Right cardiac atrium (tissue), 5 donors: ENCODE measurements at regions not wholly inside any gene's neighbourhood (a gene's known extent, or its start where the extent isn't known, plus 50 kb on each side); places are given as distances from the start of the nearest gene placed in this dataset.
"Not testable (repeated sequence)": the region's sequence is repeated elsewhere in the genome, so short reads cannot be mapped to it uniquely, and the experiment has no call there.

Experiments used
- ATAC-seq, 2 donors: fragments of 200-7000 bp; cut with Tn5 transposase; one replicate each; pipeline versions ENCODE4 v1.8.0 to v1.9.1; 2020; ENCODE audit warnings: moderate library complexity in 2 of 2, mild to moderate bottlenecking in 1 of 2
- DNase-seq, 3 donors: peaks; one replicate each; pipeline ENCODE4 v3.0.0-alpha.2; 2020
- H3K27ac ChIP-seq: one replicate; pipeline ENCODE4 v1.5.1; 2013; ENCODE audit warnings: mild to moderate bottlenecking, low read length, control low read depth, moderate library complexity
- H3K27me3 ChIP-seq: one replicate; pipeline ENCODE4 v1.6.1; 2013; ENCODE audit not compliant: control insufficient read depth, insufficient read depth
- H3K4me1 ChIP-seq: one replicate; pipeline ENCODE4 v1.6.1; 2013; ENCODE audit warnings: low read length; ENCODE audit not compliant: control insufficient read depth, insufficient read depth
- H3K4me3 ChIP-seq: one replicate; pipeline ENCODE4 v1.5.1; 2013; ENCODE audit warnings: low read length, control low read depth
- H3K9me3 ChIP-seq: one replicate; pipeline ENCODE4 v1.6.1; 2013; ENCODE audit warnings: low read length; ENCODE audit not compliant: control insufficient read depth
- WGBS: extraction: QIAGEN DNeasy Blood & Tissue Kit; methylation state at CpG from one replicate; pipeline ENCODE4 v1.1.7; 2013; 5-methylcytosine and 5-hydroxymethylcytosine counted together
- intact Hi-C, 4 donors: fragments of 100-400 bp; cut with DNase I; formaldehyde crosslinking; loops; one replicate each; pipeline versions ENCODE4 v1.11.0 to v1.14.0; 2022 to 2023
- donor health status: healthy with polysubstance abuse.
- donor health status: DM: no; HTN: yes; CAD: no.
- donor health status: DM: no; HTN: no; CAD: no.
- donor health status: DM: no; HTN: yes; CAD: no; lungs with severe emphysema.
- donor health status: DM: yes; HTN: yes; CAD: no.

GRCh38 chr6:47407300-47408281 lies 70.0 kb upstream of the CD2AP start:
- ATAC-seq (no peak), DNase-seq (no peak)
- Histone ChIP-seq H3K27ac (no peak overlapping the region), H3K9me3 (no peaks in the 10 kb centered on the region), H3K27me3 (no peaks in the 10 kb centered on the region), H3K4me1 (no peaks in the 10 kb centered on the region), H3K4me3 (no peak overlapping the region)
- intact Hi-C loops = no loop called here
- 100% methylated on average over 1 of the region's 1 CpG for WGBS

GRCh38 chr6:47413752-47414422 lies 63.7 kb upstream of the CD2AP start:
- DNase-seq = peak in 1 of 3 donors; percentile 11
- 13% methylated on average over 4 of the region's 4 CpGs for WGBS

GRCh38 chr6:47414423-47415167 lies 63.0 kb upstream of the CD2AP start:
- intact Hi-C loops = loop anchor here in 3 of 4 donors (5.0 to 10.0 kb wide), 3 partner anchors 200 to 370 kb away; partner anchors contain the start of gene OPN5 (in 2 of the 3)

More at GRCh38 chr6:47413752-47414422, 63.7 kb upstream of the CD2AP start:
- H3K4me1 ChIP-seq = no peaks in the 10 kb centered on the region
- peak; percentile 89 to 90 for ATAC-seq
- H3K4me3 ChIP-seq = peak overlapping the region; percentile 54
- intact Hi-C loops = loop anchor here in 3 of 4 donors (5.0 to 10.0 kb wide), 3 partner anchors 201 to 371 kb away; partner anchors contain the start of gene OPN5 (in 2 of the 3)
- H3K27me3 ChIP-seq = no peaks in the 10 kb centered on the region
- no peaks in the 10 kb centered on the region for H3K9me3 ChIP-seq
- H3K27ac ChIP-seq = no peak overlapping the region

GRCh38 chr6:47416396-47417345 lies 60.9 kb upstream of the CD2AP start:
- Histone ChIP-seq H3K27ac (no peak overlapping the region), H3K27me3 (no peaks in the 10 kb centered on the region), H3K9me3 (no peaks in the 10 kb centered on the region), H3K4me3 (no peak overlapping the region), H3K4me1 (peaks cover 2% of the 10 kb centered on the region)
- intact Hi-C loops = loop anchor here in 2 of 4 donors (10.0 kb wide), 2 partner anchors 198 to 368 kb away; partner anchors contain the start of gene OPN5 (in 2 of the 2)
- DNase-seq = no peak
- no peak for ATAC-seq
- WGBS = 97% methylated on average over 4 of the region's 4 CpGs

More at GRCh38 chr6:47414423-47415167, 63.0 kb upstream of the CD2AP start:
- Histone ChIP-seq H3K27me3 (no peaks in the 10 kb centered on the region), H3K27ac (no peak overlapping the region), H3K4me1 (no peaks in the 10 kb centered on the region), H3K9me3 (no peaks in the 10 kb centered on the region), H3K4me3 (peak overlapping the region; percentile 54)
- DNase-seq = no peak
- WGBS = 23% methylated on average over 14 of the region's 14 CpGs
- ATAC-seq = peak; percentile 59 to 84

- H3K4me3 ChIP-seq = no peak overlapping the region
- intact Hi-C loops = loop anchor here in 2 of 4 donors (10.0 kb wide), 2 partner anchors 195 to 365 kb away; partner anchors contain the start of gene OPN5 (in 2 of the 2)
- H3K9me3 ChIP-seq = no peaks in the 10 kb centered on the region
- no peaks in the 10 kb centered on the region for H3K27me3 ChIP-seq
- H3K4me1 ChIP-seq = peaks cover 2% of the 10 kb centered on the region
- H3K27ac ChIP-seq = no peak overlapping the region
- DNase-seq (no peak), ATAC-seq (no peak)
Measured at GRCh38 chr6:47419621-47420020, 58.0 kb upstream of the CD2AP start.

GRCh38 chr6:47420394-47421371 lies 56.9 kb upstream of the CD2AP start:
- DNase-seq (no peak), ATAC-seq (peak; percentile 22 to 87)
- Histone ChIP-seq H3K4me3 (no peak overlapping the region), H3K9me3 (no peaks in the 10 kb centered on the region), H3K27ac (no peak overlapping the region), H3K4me1 (peaks cover 2% of the 10 kb centered on the region), H3K27me3 (no peaks in the 10 kb centered on the region)
- intact Hi-C loops = no loop called here
- 69% methylated on average over 5 of the region's 5 CpGs for WGBS

DNA sequence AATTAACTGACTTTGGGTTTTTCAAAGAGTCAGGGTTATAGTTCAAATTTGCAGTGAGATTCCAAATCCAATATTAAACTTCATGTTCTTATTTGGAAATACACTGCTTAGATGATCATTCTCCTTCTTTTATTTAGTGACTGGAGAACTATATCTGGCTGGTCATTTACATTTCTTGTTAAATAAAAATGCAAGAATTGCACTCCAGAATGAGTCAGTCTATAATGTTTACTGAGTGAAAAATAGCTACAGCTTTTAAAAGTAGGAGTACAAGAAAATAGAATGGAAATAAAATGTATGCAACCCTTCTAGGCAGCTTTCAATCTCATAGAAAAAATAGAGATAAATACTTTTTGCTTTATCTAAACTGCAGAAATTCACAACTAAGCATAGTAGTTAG lies 54.5 kb upstream of the CD2AP start:
- no peak for DNase-seq
- Histone ChIP-seq H3K4me3 (no peak overlapping the region), H3K27ac (no peak overlapping the region), H3K4me1 (peaks cover 2% of the 10 kb centered on the region), H3K27me3 (no peaks in the 10 kb centered on the region), H3K9me3 (no peaks in the 10 kb centered on the region)
- intact Hi-C loops = no loop called here
- no peak for ATAC-seq

DNA sequence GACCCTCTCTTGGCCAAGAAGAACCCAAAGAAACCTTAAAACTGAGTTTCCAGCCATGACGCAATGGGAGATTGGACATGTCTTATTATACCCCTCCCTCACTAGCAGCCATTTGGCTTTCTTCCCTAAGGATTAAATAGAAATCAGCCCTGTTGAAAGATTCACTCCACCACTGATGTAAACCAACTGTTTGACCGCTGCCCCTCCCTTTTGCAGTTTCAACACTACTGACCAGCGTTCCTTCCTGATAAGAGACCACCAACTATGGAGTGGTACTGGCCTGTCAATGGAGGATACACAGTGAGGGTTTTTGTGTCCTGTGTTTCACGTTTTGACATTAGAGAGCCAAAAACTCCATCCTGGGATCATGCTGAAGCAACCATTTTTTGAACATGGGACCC lies 53.2 kb upstream of the CD2AP start:
- no peak overlapping the region for H3K4me3 ChIP-seq
- H3K4me1 ChIP-seq = peaks cover 2% of the 10 kb centered on the region
- ATAC-seq = no peak
- intact Hi-C loops = no loop called here
- WGBS = 41% methylated on average over 4 of the region's 4 CpGs
- H3K9me3 ChIP-seq = peaks cover 2% of the 10 kb centered on the region
- H3K27ac ChIP-seq = no peak overlapping the region
- DNase-seq = no peak
- H3K27me3 ChIP-seq = no peaks in the 10 kb centered on the region

GRCh38 chr6:47425724-47426123 lies 51.9 kb upstream of the CD2AP start:
- intact Hi-C loops, H3K27ac ChIP-seq, H3K4me1 ChIP-seq, DNase-seq, ATAC-seq, H3K9me3 ChIP-seq, H3K4me3 ChIP-seq, H3K27me3 ChIP-seq: not testable (repeated sequence)
- 98% methylated on average over 3 of the region's 3 CpGs for WGBS
